Erythroblast (primary cell): ENCODE measurements at regions not wholly inside any gene's neighbourhood (a gene's known extent, or its start where the extent isn't known, plus 50 kb on each side); places are given as distances from the start of the nearest gene placed in this dataset.

Source experiments
- GATA1 ChIP-seq: IDR thresholded peaks from 2 replicates; pipeline ENCODE4 v1.6.1; 2011; ENCODE audit warnings: low read depth, mild to moderate bottlenecking, control low read depth, low read length, moderate library complexity
- POLR2A ChIP-seq: IDR thresholded peaks from 2 replicates; pipeline ENCODE4 v1.6.1; 2011; ENCODE audit warnings: mild to moderate bottlenecking, low read length

- TF ChIP-seq POLR2A (no peak), GATA1 (no peak)
These were observed 347.3 kb downstream of the ZIC1 start for GRCh38 chr3:147756476-147756875.
